ENCODE measurements at regions not wholly inside any gene's neighbourhood (a gene's known extent, or its start where the extent isn't known, plus 50 kb on each side); places are given as distances from the start of the nearest gene placed in this dataset.
A peak's percentile ranks its signal among the peaks of the same experiment; 100 is the strongest.

DNA sequence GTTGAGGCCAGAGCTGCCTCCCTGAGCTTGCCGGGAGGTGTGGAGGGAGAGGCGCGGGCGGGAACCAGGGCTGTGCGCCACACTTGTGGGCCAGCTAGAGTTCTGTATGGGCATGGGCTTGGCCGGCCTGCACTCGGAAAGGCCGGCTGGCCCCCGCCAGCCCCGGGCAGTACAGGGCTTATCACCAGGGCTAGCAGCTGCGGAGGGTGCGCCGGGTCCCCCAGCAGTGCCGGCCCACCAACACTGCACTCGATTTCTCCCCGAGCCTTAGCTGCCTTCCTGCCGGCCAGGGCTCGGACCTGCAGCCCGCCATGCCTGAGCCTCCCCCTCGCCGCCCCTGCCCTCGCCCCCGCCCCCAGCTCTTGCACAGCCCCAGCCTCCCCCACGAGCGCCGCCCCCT lies 472.7 kb downstream of the TFAP2A start:
- DNase-seq (ENCODE audit: low spot score), result no peak

DNA sequence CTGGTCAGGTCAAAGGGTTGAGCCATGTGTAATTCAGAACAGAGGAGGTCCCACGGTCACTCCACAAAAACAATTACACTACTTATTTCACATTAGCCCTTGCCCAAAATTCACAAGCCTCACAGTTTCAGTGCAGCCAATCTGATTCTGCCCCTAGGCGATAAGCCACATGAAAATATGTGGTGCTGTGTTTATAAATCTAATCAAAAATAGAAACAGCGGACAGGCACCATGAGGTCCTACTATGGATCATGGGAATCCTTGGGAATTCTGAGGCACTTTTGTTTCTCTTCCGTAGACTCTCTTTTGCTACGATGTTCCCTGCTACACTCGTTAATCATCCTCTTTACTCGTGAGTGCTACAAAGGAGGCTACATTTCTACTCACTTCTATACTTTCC lies 476.1 kb downstream of the TFAP2A start:
- DNase-seq (ENCODE audit: low spot score), result no peak

DNA sequence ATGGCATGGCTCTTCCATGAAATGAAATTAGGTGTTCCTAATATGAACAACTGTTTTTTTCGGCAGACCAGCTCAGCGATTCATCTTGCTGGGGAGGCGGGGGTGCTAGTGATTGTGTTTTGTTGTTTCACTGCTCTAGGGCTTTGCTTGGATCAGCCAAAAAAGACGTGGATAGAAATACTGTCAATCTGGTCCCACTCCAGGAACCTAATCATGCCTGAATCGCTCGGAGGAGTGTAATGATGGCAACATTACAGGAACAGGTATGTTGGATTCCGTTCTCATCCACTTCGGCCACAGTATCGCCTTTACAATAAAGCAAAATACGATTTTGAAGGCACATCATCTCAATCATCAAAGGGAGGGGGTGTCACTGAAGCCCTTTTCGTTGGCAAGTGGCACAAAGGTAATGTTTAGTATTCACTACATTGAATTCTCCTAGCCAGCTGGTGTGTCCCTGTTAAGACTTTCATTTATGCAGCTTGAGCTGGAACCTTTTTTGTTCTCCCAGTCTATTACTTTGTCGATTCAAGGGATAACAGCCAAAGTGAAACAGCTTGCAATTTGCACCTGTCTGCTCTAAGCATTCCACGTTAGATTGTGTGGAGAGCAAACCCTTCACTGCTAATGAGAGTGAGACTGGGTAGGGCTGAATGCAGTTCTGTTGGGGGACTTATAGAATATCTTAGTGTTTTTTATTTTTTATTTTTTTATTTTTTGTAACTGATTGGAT lies 477.7 kb downstream of the TFAP2A start:
- no peak for DNase-seq (ENCODE audit: low spot score)

DNA sequence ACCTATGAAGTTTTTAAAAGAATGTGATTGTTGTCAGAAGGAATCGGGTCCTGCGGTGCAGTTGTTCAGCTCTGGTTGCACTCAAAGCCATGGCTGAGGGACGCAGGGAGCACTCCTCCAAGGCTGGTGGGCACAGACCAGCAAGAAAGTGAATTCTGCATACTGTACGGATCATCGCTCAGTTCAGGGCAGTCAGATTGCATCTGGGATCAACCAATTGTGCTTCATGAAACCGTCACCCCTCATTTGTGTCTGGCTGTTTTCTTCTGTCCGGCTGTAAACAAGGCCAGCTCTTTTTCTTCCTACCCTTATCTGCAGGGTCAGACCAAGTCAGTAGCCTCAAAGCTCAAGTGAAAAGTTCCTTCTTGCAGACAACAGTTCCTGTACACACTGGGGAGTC lies 478.3 kb downstream of the TFAP2A start:
- no peak for DNase-seq (ENCODE audit: low spot score)

DNA sequence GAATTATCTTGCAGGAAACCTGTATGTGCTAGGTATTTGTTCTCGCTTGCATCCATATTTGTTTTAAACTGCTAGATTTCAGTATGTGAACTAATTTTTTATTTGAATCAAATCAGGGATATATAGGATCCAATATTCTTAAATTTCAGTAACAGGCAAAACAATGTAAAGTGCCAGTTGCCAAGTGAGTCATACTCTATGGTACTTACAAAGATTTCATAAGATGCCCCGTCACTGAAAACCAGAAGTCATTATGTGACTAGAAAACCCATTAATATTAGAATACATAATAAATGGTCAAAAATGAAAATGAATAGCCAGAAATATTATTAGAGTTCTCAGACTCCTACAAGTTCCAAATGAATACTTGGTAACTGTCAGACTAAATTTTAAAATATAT lies 481.2 kb downstream of the TFAP2A start:
- peak; percentile 26 for DNase-seq (ENCODE audit: low spot score)

DNA sequence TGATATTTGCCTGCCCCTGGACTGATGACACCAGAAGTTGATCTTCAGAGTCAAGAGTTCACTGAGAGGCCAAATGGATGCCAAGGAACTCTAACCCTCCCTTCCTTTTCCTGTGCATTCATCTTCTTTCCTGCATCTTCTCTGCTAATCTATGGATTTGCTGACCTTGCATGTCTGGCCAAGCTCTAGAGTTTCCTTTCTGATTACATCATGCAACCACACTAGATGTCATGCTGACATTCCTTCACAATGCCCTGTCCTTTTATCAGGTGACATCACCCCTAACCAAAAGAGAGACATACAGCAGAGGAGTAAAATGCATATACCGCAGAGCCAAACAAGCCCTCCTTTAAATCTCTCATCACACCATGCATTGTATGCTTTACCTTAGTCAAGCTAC lies 487.6 kb downstream of the TFAP2A start:
- DNase-seq (ENCODE audit: low spot score), result peak; percentile 2

DNA sequence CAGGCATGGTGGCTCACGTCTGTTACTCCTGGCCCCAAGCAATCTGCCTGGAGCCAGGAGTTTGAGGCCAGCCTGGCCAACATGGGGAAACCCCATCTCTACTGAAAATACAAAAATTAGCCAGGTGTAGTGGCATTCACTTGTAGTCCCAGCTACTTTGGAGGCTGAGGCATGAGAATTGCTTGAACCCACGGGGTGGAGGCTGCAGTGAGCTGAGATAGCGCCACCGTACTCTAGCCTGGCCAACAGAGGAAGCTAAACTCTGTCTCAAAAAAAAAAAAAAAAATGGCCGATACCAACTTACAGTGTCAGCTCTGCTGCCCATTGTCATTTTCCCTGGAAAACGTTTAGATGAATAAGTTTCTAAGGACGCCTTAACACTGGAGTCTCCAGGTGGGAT lies 489.9 kb downstream of the TFAP2A start:
- DNase-seq (ENCODE audit: low spot score), result no peak

DNA sequence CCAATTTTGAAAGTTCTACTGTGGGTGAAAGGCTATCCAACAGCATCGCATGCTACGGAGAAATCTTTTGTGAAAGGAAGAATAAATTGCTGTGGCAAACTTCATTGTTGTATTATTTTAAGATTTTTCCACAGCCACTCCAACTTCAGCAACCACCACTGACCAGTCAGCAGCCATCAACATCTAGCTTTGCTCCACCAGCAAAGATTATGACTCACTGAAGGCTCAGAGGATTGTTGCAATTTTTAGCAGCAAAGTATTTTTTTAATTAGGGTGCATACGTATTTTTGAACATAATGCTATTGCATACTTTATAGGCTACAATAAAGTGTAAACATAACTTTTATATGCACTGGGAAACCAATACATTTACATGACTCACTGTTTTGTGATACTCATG lies 493.5 kb downstream of the TFAP2A start:
- DNase-seq (ENCODE audit: low spot score), result peak; percentile 15

DNA sequence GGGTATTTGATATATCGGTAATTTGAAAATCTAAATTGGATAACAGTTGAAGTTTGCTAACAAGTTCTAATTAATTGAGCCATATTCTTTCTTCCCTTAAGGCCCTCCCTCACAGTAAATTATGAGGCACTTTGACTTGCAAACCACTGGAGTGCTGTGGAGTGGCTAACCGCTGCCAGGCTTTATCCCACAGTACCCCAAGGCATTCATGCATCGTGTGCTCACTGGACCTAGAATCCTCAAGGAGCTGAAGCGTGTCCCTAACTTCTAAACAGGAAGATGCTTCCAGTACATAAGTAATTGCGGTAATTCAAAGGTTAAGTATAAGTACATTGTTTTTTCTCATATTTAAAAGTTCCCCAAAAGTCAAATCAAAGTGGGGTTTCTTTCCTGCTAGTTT lies 499.9 kb downstream of the TFAP2A start:
- DNase-seq (ENCODE audit: low spot score), result no peak

DNA sequence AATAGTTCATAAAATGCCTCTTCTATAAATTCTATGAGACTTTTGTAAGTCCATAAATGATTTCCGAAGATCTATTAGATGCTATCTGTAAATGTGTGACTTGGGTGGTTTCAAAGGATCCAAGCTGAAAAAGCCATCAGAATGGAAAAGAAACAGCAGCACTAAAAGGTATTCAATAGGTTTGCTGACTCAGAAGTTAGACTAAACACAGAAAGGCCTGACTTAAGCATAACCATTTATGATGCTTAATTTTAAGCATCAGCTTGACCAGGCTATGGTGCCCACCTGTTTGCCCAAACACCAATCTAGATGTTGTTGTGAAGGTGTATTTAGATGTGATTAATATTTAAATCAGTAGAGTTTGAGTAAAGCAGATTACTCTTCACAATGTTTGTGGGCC lies 513.5 kb downstream of the TFAP2A start:
- DNase-seq (ENCODE audit: low spot score), result no peak

DNA sequence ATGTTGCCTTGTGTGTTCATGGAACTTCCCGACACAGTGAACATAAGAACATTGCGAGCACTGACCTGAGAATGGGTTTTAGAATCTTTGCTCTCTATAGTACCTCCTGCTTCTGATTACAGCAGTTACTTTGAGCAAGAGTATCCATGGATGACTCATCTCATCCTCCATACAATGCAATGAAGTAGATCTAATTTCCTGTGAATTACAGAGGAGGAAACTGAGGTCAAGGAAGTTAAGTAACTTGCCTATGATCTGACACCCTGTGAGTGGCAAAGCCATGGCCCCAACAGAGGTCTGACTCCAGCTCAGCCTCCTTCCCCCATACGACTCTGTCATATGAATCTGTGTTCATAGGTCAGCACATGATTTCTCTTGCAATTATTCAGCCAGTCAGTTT lies 518.1 kb downstream of the TFAP2A start:
- no peak for DNase-seq (ENCODE audit: low spot score)

DNA sequence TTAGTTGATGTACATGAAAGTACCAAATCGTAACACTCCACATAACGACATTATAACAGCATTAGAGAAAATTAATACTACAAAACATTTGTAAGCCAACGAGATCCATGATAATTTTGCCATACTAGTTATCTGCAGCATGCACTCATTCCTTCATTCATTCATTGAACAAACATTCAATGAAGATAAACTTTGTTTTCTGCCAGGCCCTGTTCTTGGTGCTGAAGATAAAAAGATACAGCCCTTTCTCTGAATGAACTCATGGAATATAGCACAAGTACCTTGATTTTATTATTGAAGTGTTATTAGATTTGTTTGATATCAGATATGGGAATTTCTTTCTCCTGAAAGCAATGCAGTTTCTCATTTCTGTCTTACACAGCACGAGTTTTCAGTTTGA lies 524.0 kb downstream of the TFAP2A start:
- no peak for DNase-seq (ENCODE audit: low spot score)

DNA sequence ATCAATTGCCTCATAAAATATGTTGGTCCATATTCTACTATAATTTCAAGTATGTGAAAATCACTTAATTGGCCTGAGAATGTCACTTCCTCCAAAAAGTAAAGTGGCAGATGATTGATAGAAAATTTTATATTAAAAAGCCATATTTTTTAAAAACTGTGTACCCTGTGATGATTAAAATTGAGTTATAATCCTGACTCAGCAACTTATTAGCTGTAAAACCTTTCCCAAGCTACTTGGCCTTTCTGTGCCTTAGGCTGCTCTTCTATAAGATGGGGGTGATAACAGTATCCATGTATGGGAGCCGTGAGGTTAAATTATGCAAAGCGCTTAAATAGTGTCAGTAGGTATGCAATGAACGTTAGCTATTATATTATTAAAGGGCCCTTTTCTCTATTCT lies 524.4 kb downstream of the TFAP2A start:
- no peak for DNase-seq (ENCODE audit: low spot score)

DNA sequence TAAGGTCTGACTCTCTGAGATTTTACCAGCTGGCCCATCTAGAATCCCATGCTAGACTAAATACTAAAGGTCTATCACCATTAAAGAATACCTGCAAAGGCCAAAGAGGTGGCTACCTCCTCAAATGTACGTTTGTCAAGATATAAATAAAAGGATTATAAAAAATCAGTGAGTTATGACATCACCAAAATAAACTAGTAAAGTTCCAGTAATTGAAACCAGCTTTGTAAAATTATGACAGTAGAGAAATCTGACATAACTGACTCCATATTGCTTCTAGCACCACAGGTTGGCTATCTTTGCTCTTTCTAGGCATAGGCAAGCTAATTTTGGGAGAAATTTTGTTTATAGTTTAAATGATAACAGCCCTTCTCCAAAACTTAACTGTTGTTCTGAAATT lies 536.3 kb downstream of the TFAP2A start:
- no peak for DNase-seq (ENCODE audit: low spot score)

DNA sequence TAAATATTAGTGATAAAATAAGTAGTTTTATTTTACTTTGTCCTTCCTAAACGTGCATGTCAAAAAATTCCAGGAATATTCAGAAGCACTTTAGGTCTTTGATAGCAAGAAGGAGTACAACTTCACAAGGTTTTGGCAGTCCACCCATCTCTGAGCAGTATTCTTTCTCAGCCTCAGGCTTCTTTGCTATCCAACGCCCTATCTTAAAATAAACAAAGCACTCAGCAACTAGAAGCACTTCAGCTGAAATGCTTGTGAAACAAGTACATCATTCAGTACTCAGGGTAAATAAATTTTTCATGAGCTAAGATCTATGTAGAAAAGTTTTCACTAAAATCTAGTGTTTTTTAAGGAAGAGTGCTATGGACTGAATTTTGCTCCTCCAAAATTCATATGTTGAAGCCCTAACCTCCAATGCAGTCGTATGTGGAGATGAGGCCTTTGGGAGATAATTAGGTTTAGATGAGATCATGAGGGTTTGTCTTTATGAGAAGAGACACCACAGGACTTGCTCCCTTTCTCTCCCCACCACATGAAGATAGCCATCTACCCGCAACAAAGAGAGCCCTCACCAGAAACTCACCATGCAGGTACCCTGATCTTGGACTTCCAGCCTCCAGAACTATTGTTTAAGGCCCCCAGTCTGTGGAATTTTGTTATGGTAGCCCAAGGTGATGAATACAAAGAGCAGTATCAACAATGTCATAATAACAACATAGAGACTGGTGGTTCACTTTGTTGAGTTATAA lies 539.1 kb downstream of the TFAP2A start:
- no peak for DNase-seq (ENCODE audit: low spot score)

DNA sequence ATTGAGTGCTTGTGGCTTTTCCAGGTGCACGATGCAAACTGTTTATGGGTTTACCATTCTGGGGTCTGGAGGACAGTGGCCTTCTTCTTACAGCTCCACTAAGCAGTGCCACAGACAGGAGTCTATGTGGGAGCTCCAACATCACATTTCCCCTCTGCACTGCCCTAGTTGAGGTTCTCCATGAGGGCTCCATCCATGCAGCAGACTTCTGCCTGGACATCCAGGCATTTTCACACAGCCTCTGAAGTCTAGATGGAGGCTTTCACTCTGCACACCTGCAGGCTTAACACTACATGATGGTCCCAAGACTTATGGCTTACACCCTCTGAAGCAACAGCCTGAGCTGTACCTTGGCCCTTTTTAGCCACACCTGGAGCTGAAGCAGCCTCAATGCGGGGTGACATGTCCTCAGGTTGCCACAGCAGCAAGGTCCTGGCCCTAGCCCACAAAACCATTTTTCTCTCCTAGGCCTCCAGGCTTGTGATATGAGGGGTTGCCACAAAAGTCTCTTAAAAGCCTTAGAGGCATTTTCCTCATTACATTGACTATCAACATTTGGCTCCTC lies 552.2 kb downstream of the TFAP2A start:
- no peak for DNase-seq (ENCODE audit: low spot score)

DNA sequence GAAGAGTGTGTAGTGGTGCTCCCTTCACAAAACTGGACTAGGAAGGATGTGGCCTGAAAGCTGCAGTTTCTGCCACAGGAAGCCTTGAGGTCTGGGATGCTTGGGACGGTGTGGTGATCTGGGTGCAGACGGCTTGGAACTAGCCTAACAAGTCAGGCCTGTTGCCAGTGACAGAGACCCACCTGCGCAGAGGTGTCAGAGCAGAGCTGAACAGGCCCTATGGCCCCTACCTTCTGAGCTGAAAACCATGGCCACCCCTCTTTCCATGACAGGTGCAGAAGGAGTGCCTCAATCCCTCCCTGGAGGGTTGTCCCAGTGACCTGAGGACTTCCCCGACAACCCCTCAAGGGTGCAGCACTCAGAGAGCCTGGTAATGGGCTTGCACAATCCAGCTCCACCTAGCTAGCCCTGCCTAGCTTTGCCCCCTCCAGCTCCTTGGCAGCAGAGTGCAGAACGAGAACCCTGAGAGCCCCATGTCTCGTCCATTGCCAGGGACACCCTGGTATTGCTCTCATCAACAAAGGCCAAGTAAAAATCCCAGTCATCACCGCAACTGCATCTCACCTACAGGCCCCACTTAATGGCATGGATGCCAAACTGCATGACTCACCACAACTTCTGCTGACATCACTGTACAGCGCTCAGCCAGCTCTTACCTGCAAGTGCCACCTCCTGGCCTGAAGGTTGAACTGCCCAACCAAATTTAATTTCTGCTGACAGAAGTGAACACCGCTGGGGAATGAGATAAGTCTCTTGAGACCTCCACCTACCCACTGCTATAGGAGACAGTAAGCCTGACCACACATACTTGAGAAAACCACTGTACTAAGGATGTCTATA lies 563.1 kb downstream of the TFAP2A start:
- peak; percentile 69 for DNase-seq (ENCODE audit: low spot score)

DNA sequence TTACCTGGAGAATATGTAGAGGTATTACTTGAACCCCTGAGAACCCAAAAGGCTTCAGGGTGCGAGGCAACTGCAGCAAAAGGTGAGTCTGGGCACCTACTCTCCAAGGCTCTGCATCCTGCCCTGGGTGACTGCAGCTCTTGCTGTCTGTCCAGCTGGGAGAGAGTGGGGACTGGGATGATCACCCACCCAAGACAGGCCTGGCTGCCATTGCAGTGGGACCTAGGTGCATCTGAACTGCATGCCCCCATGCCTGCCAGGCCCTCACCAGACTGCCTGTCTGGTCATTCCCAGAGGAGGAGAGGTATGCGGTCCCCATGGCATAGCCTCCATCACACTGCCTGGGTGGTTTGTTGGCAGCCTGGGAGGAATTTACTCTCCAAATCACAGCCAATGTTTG lies 563.9 kb downstream of the TFAP2A start:
- no peak for DNase-seq (ENCODE audit: low spot score)

DNA sequence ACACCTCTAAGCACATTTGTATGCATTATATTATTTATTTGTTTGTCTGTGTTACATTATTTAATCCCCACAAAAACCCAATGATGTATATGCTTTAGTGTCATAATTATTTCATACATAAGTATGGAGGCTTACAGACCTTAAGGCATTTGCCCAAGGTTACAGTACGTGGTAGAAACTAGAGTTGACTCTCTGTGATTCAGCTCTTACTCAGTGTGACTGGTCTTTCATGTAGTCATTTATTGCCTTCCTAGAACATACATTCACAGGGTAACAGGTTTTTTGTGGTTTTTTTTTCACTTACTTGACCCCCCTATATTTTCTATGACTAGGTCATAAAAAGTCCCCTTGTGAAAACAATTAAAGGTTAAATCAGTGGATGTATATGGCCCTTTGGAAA lies 566.8 kb downstream of the TFAP2A start:
- DNase-seq (ENCODE audit: low spot score), result peak; percentile 9

DNA sequence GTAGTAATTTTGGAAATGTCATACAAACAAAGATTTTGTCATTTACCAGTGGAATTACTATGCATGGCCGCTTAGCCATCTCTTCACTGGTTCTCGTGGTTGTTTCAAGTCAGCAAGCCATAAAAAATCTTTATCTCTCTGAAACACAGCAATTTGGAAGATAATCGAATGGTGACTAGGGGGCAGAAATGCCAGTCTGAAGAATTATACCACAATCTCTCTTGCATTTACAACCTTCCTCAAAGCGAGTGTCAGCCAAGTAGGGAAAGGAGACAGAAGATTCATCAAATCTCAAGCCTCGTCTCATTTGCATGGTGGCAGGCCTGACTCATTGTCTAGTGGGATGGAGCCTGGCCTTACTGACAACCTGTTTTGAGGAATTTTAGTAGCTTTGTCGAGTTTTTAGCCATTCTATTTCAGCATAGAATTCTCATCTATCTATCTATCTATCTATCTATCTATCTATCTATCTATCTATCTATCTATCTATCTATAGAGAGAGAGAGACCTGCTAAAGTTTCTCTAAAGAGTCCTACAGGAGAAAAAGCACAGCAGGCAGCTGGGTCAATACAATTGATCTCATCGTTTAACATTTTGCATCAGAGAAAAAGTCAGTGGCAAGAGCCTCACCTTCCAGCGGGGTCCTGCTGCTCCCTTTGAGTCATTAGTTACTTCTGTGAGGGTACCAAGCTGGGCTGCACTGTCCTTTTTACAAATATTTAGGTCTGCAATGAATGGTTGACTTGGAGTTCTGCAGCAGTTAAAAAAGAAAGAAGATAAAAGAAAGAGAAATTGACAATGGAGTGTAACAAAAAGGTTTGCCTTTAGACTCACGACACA lies 572.8 kb downstream of the TFAP2A start:
- no peak for DNase-seq (ENCODE audit: low spot score)

DNA sequence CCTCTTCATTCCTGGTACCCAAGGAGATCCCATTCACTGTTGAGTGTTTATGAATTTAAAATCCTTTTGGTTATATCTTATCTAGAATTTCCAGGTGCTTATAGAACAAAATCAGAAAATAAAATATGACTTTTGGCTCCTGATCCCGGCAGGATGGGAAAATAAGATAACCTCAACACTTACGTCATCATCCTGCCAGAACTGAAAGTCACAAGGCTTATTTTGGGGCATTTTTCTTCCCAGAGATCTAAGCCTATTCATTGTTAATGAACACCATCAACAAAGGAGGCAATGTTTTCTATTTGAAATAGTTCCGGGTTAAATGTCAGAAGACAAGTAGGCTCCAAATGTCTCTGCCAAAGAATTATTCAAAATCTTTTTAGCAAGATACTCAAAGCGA lies 580.6 kb downstream of the TFAP2A start:
- DNase-seq (ENCODE audit: low spot score), result no peak

Measured in A172 (cell line).